ENCODE measurements at regions not wholly inside any gene's neighbourhood (a gene's known extent, or its start where the extent isn't known, plus 50 kb on each side); places are given as distances from the start of the nearest gene placed in this dataset.

DNA sequence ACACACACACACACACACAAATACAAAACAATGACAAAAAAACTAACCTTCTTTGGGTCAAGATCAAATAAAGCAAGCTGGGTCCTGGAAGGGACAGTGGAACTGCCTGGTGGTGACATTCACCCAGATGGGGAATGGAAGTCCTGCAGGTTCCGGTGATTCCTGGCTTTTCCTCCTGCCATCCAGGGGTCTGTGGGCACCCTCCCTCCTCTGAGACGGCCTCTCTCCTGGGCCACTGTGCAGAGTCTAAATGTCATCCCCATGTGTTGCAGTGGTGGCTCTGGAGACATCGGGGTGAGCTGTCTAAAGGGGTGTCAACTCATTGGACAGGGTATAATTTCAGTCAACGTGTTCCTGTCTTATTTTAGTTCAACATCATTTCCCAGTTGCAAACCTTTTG lies 248.2 kb downstream of the ZNF536 start:
- 84% methylated on average over 4 of the region's 4 CpGs; no CpG with 5 or more reads in 1 of the 2 experiments for WGBS, 2 experiments (ENCODE audit: extremely low coverage in 1 of 2, insufficient coverage in 1 of 2, insufficient read length in 1 of 2, insufficient replicate concordance in 2 of 2, low coverage in 1 of 2, low lambda C conversion rate in 2 of 2, missing lambda C conversion rate in 1 of 2)
- DNase-seq (ENCODE audit: low read depth in 1 of 2, low spot score in 2 of 2) = no peak
- Histone ChIP-seq H3K4ac (replicated peaks; ENCODE audit: insufficient read length, low read depth, low read length) (no peak overlapping the region), H3K4me3 (ENCODE audit: extremely low read depth in 1 of 4, insufficient read depth in 2 of 4, low read depth in 3 of 4, low read length in 4 of 4) (no peak overlapping the region), H4K5ac (ENCODE audit: insufficient read length, low read depth, low read length) (no peak overlapping the region), H2BK20ac (ENCODE audit: low read length) (no peak overlapping the region), H2BK5ac (ENCODE audit: low read depth, low read length) (no peak overlapping the region), H3K18ac (ENCODE audit: extremely low read depth, low read length) (no peak overlapping the region), H2BK120ac (replicated peaks; ENCODE audit: low read depth, low read length) (no peak overlapping the region), H3K23ac (ENCODE audit: insufficient read length) (no peak overlapping the region), H3K23me2 (ENCODE audit: low read depth, low read length) (no peaks in the 10 kb centered on the region), H4K8ac (ENCODE audit: extremely low read depth, insufficient read depth, low read length) (no peak overlapping the region), H4K20me1 (replicated peaks in 1 of 2; ENCODE audit: control insufficient read depth in 1 of 2, insufficient read depth in 2 of 2, low read length in 2 of 2) (no peaks in the 10 kb centered on the region), H3K56ac (replicated peaks; ENCODE audit: insufficient read length, low read depth, low read length) (no peak overlapping the region), H3K27me3 (replicated peaks in 1 of 4; ENCODE audit: control insufficient read depth in 3 of 4, extremely low read depth in 1 of 4, insufficient read depth in 3 of 4, low read length in 3 of 4) (no peaks in the 10 kb centered on the region), H3K36me3 (ENCODE audit: control insufficient read depth in 2 of 4, insufficient read depth in 4 of 4, low read length in 3 of 4) (no peaks in the 10 kb centered on the region), H2AFZ (ENCODE audit: low read length) (no peak overlapping the region), H3K14ac (ENCODE audit: insufficient read length) (no peak overlapping the region), H3K79me2 (ENCODE audit: control insufficient read depth in 1 of 2, insufficient read depth in 2 of 2, low read length in 2 of 2) (no peaks in the 10 kb centered on the region), H3K79me1 (ENCODE audit: low read depth, low read length) (no peaks in the 10 kb centered on the region), H3K27ac (ENCODE audit: low read depth, low read length) (no peak overlapping the region), H3K9ac (replicated peaks in 1 of 4; ENCODE audit: extremely low read depth in 1 of 4, low read depth in 3 of 4, low read length in 3 of 4) (no peak overlapping the region), H3K9me3 (ENCODE audit: insufficient read depth in 2 of 2, low read depth in 1 of 2, low read length in 1 of 2) (peaks cover 0 to 5% of the 10 kb centered on the region in 2 experiments; a peak in 3 of 4 replicates), H4K91ac (replicated peaks; ENCODE audit: insufficient read length, low read length) (no peak overlapping the region), H2BK12ac (ENCODE audit: low read depth, low read length) (no peak overlapping the region), H2BK15ac (ENCODE audit: low read length) (no peak overlapping the region), H3K4me1 (replicated peaks in 1 of 4; ENCODE audit: control insufficient read depth in 3 of 4, insufficient read depth in 4 of 4, low read length in 3 of 4) (no peaks in the 10 kb centered on the region), H2AK5ac (ENCODE audit: low read depth, low read length) (no peak overlapping the region), H3K4me2 (ENCODE audit: insufficient read depth in 1 of 2, low read depth in 2 of 2, low read length in 2 of 2) (no peak overlapping the region)
- FAIRE-seq = no peak
- CTCF ChIA-PET (ENCODE audit: partially characterized antibody) = no interaction called here
- POLR2A ChIA-PET (ENCODE audit: partially characterized antibody) = no interaction called here
- no peak for TF ChIP-seq RNF2 (IDR thresholded peaks at IDR 0.05; ENCODE audit: borderline replicate concordance, low read depth, low read length, missing control alignments, poor library complexity, severe bottlenecking)
- TF ChIP-seq GABPA (IDR thresholded peaks at IDR 0.05; ENCODE audit: borderline replicate concordance, insufficient read depth, low read length) = no peak
- no peak for TF ChIP-seq KDM4A (IDR thresholded peaks at IDR 0.05; ENCODE audit: low read depth, low read length, severe bottlenecking)
- no peak for TF ChIP-seq RFX5 (IDR thresholded peaks at IDR 0.05; ENCODE audit: borderline replicate concordance, low read depth, low read length)
- no peak for TF ChIP-seq NRF1 (IDR thresholded peaks at IDR 0.05; ENCODE audit: low read depth, low read length)
- TF ChIP-seq YY1 (IDR thresholded peaks at IDR 0.05; ENCODE audit: low read depth, low read length) = no peak
- no peak for TF ChIP-seq PHF8 (conservative IDR thresholded peaks at IDR 0.05; ENCODE audit: low read depth, low read length)
- TF ChIP-seq CHD2 (IDR thresholded peaks at IDR 0.05; ENCODE audit: low read length) = no peak
- no peak for TF ChIP-seq EP300 (IDR thresholded peaks at IDR 0.05; ENCODE audit: borderline replicate concordance in 1 of 2, low read depth in 2 of 2, low read length in 2 of 2)
- TF ChIP-seq SP2 (IDR thresholded peaks at IDR 0.05; ENCODE audit: low read length) = no peak
- no peak for TF ChIP-seq CTBP2 (IDR thresholded peaks at IDR 0.05; ENCODE audit: borderline replicate concordance, insufficient read depth, insufficient read length, low read length)
- TF ChIP-seq, protein P1, sequence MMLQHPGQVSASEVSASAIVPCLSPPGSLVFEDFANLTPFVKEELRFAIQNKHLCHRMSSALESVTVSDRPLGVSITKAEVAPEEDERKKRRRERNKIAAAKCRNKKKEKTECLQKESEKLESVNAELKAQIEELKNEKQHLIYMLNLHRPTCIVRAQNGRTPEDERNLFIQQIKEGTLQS (IDR thresholded peaks at IDR 0.05; ENCODE audit: insufficient read depth, low read depth, low read length) = no peak
- no peak for TF ChIP-seq SIX5 (IDR thresholded peaks at IDR 0.05; ENCODE audit: low read depth, low read length)
- TF ChIP-seq TBP (IDR thresholded peaks at IDR 0.05; ENCODE audit: low read depth, low read length) = no peak
- no peak for TF ChIP-seq BACH1 (IDR thresholded peaks at IDR 0.05; ENCODE audit: low read length)
